ENCODE measurements at regions not wholly inside any gene's neighbourhood (a gene's known extent, or its start where the extent isn't known, plus 50 kb on each side); places are given as distances from the start of the nearest gene placed in this dataset.
"Not testable (repeated sequence)": the region's sequence is repeated elsewhere in the genome, so short reads cannot be mapped to it uniquely, and the experiment has no call there.

DNA sequence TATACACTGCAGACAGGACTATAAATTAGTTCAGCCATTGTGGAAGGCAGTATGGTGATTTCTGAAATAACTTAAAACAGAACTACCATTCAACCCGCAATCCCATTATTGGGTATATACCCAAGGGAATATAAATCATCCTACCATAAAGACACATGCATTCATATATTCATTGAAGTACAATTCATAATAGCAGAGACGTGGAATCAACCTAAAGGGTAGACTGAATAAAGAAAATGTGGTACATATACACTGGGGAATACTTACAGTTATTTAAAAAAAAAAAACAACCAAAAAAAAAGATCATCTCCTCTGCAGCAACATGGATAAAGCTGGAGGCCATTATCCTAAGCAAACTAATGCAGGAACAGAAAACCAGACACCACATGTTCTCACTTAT, 473.9 kb downstream of the TRHDE start:
- DNase-seq (ENCODE audit: low spot score in 2 of 2), result no peak
- intact Hi-C loops (cut with DNase I; ENCODE audit: low total_unique reads), result no loop called here
- 42 to 67% methylated on average over 2 of the region's 2 CpGs for WGBS, 2 donors

DNA sequence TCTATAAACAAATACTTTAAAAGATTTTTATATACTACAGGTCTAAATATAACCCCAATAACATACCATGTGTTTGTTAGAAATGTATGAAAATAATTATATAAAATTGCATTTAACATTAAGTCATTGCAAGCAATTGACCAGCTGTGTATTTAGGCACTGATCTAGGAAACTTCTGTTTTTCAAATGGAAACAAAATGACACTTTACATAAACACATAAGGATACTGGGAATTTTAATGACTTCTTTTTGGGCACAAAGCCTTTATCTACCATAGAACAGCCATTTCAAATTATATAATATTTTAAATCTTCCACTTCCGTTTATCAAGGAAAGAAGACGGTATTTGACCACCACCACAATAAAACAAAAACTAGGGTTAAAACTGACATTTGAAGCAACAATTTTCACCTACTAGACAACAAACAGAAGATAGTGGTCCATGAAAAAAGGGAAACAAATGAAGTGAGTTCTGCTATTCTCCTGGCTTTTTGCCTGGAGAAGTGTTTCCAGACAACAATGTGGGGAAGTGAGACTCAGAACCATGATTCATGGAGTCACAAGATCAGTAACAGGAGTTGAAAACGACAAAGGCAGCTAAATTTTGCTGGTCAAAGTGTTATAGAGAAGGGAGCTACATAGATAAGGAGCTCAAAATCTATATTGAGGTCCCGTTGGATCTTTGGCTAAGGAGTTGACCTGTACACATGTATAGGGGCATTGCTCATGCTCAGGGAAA, 475.1 kb downstream of the TRHDE start:
- TF ChIP-seq, protein P1, sequence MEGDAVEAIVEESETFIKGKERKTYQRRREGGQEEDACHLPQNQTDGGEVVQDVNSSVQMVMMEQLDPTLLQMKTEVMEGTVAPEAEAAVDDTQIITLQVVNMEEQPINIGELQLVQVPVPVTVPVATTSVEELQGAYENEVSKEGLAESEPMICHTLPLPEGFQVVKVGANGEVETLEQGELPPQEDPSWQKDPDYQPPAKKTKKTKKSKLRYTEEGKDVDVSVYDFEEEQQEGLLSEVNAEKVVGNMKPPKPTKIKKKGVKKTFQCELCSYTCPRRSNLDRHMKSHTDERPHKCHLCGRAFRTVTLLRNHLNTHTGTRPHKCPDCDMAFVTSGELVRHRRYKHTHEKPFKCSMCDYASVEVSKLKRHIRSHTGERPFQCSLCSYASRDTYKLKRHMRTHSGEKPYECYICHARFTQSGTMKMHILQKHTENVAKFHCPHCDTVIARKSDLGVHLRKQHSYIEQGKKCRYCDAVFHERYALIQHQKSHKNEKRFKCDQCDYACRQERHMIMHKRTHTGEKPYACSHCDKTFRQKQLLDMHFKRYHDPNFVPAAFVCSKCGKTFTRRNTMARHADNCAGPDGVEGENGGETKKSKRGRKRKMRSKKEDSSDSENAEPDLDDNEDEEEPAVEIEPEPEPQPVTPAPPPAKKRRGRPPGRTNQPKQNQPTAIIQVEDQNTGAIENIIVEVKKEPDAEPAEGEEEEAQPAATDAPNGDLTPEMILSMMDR (IDR thresholded peaks at IDR 0.05), result no peak
- no peak for TF ChIP-seq POLR2A (IDR thresholded peaks at IDR 0.05)
- intact Hi-C loops (cut with DNase I; ENCODE audit: low total_unique reads), result no loop called here
- WGBS, 2 donors, result 42 to 53% methylated on average over 4 of the region's 4 CpGs

More for the DNA sequence above, 473.9 kb downstream of the TRHDE start:
- TF ChIP-seq, protein P1 (IDR thresholded peaks at IDR 0.05), result no peak
- H3K4me3 ChIP-seq (ENCODE audit: low read depth, poor library complexity, severe bottlenecking), result no peak overlapping the region

DNA sequence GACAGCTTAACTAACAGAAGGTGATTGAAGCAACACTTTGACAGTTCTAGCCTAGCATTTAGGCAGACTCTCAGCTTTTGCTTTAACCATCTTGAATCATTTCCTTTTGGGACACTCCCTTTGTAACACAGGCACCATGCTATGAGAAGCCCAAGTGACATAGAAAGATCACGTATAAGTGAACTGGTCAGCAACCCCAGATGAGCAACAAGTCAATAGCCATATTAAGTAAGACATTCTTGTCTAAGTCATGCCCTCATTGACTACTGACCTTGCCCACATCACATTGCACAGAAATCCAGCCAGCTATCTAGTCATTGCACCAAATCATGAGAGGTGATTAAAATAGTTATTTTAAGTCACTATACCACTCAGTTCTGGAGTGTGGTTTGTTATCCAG, 476.8 kb downstream of the TRHDE start:
- intact Hi-C loops (cut with DNase I; ENCODE audit: low total_unique reads), result no loop called here
- DNase-seq (ENCODE audit: low spot score in 2 of 2), result no peak
- TF ChIP-seq, protein P1 (IDR thresholded peaks at IDR 0.05), result no peak
- no peak for TF ChIP-seq POLR2A (IDR thresholded peaks at IDR 0.05)
- 88 to 90% methylated on average over 1 of the region's 1 CpG for WGBS, 2 donors
- no peak overlapping the region for H3K4me3 ChIP-seq (ENCODE audit: low read depth, poor library complexity, severe bottlenecking)

More for the DNA sequence above, 475.1 kb downstream of the TRHDE start:
- no peak for DNase-seq (ENCODE audit: low spot score in 2 of 2)
- H3K4me3 ChIP-seq (ENCODE audit: low read depth, poor library complexity, severe bottlenecking), result no peak overlapping the region

DNA sequence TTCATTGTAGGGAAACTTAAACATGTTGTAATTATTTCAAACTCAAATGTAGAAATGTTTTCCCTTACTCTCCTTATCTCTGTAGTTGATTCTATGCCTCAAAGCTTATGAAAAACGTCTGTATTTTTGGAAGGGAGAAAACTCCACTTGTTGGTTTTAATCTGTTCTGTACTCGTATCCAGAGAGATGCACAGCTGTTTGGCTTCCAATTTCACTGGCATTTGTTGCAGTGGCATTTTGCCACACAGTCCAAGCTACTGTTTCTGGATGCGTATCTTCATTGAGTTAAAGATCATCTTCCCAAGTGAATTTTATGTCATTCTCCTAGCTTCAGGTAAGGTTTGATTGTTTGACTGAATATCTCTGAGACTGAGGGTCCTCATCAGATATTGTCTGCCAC, 481.4 kb downstream of the TRHDE start:
- DNase-seq (ENCODE audit: low spot score in 2 of 2), result no peak
- no peak overlapping the region for H3K4me3 ChIP-seq (ENCODE audit: low read depth, poor library complexity, severe bottlenecking)
- intact Hi-C loops (cut with DNase I; ENCODE audit: low total_unique reads), result no loop called here
- WGBS, 2 donors, result 31 to 42% methylated on average over 3 of the region's 3 CpGs
- TF ChIP-seq, protein P1 (IDR thresholded peaks at IDR 0.05), result no peak
- no peak for TF ChIP-seq POLR2A (IDR thresholded peaks at IDR 0.05)

DNA sequence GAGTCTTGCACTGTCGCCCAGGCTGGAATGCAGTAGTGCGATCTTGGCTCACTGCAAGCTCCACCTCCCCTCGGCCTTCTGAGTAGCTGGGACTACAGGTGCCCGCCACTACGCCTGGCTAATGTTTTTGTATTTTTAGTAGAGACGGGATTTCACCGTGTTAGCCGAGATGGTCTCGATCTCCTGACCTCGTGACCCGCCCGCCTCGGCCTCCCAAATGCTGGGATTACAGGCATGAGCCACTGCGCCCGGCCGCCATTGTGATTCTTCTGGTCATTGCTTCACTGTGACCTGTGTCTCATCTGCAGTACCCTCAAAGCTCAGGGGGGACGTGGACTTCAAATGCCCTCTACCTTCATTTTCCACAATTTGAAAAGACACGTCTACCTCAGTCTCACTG, 481.9 kb downstream of the TRHDE start:
- intact Hi-C loops (cut with DNase I; ENCODE audit: low total_unique reads); DNase-seq (ENCODE audit: low spot score in 2 of 2); H3K4me3 ChIP-seq (ENCODE audit: low read depth, poor library complexity, severe bottlenecking): not testable (repeated sequence)
- WGBS, 2 donors, result 90 to 91% methylated on average over 18 of the region's 18 CpGs

DNA sequence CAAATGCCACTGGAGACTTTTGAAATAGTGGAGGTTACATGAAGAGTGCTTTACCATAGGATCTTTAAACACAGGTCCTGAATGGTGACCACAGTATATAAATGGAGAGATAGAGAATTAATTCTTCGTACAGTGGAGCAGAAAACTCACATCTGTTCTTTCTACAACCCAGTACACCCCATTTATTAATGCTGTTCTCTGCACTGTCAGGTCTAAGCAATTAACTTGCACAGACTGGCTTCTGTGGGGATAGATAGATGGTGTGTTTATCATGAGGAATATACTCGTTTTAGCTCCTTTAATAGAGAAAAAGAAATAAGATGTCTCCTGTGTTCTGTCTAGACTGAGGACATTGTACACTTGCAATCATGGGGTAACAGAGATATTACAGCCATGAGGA, 494.3 kb downstream of the TRHDE start:
- intact Hi-C loops (cut with DNase I; ENCODE audit: low total_unique reads), result no loop called here
- TF ChIP-seq, protein P1 (IDR thresholded peaks at IDR 0.05), result no peak
- TF ChIP-seq POLR2A (IDR thresholded peaks at IDR 0.05), result no peak
- no peak overlapping the region for H3K4me3 ChIP-seq (ENCODE audit: low read depth, poor library complexity, severe bottlenecking)
- WGBS, 2 donors, result 56 to 61% methylated on average over 2 of the region's 2 CpGs
- no peak for DNase-seq (ENCODE audit: low spot score in 2 of 2)
